ENCODE measurements at regions not wholly inside any gene's neighbourhood (a gene's known extent, or its start where the extent isn't known, plus 50 kb on each side); places are given as distances from the start of the nearest gene placed in this dataset.

DNA sequence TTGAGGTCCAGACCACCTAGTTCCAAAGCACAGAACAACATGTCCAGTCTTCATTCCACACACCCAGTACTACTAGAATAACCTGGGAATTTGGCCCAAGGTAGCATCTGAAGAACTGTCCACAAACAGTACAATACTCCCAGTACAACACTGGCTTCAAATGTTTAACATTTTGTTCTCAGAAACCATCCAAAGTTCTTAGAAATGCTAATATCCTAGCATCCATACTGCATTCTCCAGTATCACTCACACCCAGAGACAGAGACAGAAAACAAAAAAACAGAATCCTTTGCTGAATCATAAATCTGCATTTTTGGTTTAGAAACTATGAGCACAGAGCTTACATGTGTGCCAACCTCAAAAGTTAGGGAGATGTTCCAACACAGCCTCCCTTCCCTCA is 490.8 kb downstream of the FOXO1 start:
- no peaks in the 10 kb centered on the region for H3K27me3 ChIP-seq (ENCODE audit: insufficient read depth in 3 of 3, low read length in 2 of 3)
- no peak overlapping the region for H3K4me3 ChIP-seq
- H3K4me1 ChIP-seq, result no peaks in the 10 kb centered on the region
- peak in 1 of 4 donors; percentile 51 for ATAC-seq
- peaks cover 0 to 3% of the 10 kb centered on the region in 2 donors for H3K36me3 ChIP-seq (ENCODE audit: insufficient read depth in 1 of 2, low read depth in 1 of 2)
- TF ChIP-seq, protein P1, sequence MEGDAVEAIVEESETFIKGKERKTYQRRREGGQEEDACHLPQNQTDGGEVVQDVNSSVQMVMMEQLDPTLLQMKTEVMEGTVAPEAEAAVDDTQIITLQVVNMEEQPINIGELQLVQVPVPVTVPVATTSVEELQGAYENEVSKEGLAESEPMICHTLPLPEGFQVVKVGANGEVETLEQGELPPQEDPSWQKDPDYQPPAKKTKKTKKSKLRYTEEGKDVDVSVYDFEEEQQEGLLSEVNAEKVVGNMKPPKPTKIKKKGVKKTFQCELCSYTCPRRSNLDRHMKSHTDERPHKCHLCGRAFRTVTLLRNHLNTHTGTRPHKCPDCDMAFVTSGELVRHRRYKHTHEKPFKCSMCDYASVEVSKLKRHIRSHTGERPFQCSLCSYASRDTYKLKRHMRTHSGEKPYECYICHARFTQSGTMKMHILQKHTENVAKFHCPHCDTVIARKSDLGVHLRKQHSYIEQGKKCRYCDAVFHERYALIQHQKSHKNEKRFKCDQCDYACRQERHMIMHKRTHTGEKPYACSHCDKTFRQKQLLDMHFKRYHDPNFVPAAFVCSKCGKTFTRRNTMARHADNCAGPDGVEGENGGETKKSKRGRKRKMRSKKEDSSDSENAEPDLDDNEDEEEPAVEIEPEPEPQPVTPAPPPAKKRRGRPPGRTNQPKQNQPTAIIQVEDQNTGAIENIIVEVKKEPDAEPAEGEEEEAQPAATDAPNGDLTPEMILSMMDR (IDR thresholded peaks at IDR 0.05), result no peak
- H3K9me3 ChIP-seq, result no peaks in the 10 kb centered on the region
- H3K27ac ChIP-seq, result no peak overlapping the region
- intact Hi-C loops (cut with DNase I), result no loop called here
- DNase-seq, result no peak

DNA sequence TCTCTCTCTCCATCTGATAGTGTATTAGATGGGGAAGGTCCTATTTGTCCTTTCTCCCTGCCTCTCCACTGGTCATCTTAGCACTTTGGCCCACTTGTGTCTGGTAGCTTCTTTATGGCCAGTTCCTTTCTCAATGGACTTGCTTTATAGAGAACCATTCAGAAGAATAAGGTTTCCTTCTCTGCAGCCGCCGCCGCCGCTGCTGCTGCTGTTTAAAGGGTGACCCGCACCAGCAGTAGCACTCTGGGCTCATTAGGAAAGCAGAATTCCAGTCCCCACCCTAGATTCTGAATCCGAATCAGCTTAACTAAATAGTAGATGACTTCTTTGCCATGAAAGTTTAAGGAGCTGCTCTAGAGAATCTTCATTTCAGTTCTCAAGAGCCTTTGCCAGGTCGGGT is 490.2 kb downstream of the FOXO1 start:
- intact Hi-C loops (cut with DNase I), result no loop called here
- WGBS, 3 donors, result 97 to 99% (median 97%) methylated on average over 7 of the region's 7 CpGs
- H3K36me3 ChIP-seq (ENCODE audit: insufficient read depth in 1 of 2, low read depth in 1 of 2), result peaks cover 0 to 3% of the 10 kb centered on the region in 2 donors

DNA sequence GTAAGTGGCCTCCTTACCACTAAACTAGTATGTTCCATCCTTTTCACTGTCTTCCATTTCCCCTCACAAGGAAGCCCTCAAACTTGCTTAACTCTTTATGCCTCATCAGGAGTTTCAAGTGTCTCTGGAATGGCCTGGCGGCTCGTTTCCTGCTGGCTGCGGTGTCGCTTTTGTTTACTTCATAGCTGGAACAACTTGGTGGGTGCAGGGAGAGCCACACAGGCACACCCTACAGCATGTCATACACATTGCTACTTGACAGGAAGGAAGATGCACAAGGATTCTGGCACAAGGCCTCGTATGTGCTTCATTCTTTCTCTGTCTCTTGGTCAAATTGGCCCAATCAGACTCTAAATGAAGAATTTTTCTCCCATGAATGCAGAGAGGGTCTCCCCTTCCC is 488.3 kb downstream of the FOXO1 start:
- TF ChIP-seq, protein P1 (IDR thresholded peaks at IDR 0.05), result no peak
- H3K4me1 ChIP-seq, result no peaks in the 10 kb centered on the region
- H3K36me3 ChIP-seq (ENCODE audit: insufficient read depth in 1 of 2, low read depth in 1 of 2), result peaks cover 0 to 3% of the 10 kb centered on the region in 2 donors
- no peak for ATAC-seq
- no peaks in the 10 kb centered on the region for H3K27me3 ChIP-seq (ENCODE audit: insufficient read depth in 3 of 3, low read length in 2 of 3)
- DNase-seq, result no peak
- WGBS, 3 donors, result 75 to 86% (median 76%) methylated on average over 5 of the region's 5 CpGs
- no peak overlapping the region for H3K4me3 ChIP-seq
- no peaks in the 10 kb centered on the region for H3K9me3 ChIP-seq
- intact Hi-C loops (cut with DNase I), result no loop called here
- no peak overlapping the region for H3K27ac ChIP-seq

More for the DNA sequence above, 490.2 kb downstream of the FOXO1 start:
- ATAC-seq (no peak), DNase-seq (no peak)
- Histone ChIP-seq H3K27ac (no peak overlapping the region), H3K4me1 (no peaks in the 10 kb centered on the region), H3K9me3 (no peaks in the 10 kb centered on the region), H3K27me3 (ENCODE audit: insufficient read depth in 3 of 3, low read length in 2 of 3) (no peaks in the 10 kb centered on the region), H3K4me3 (no peak overlapping the region)
- TF ChIP-seq, protein P1 (IDR thresholded peaks at IDR 0.05), result no peak

DNA sequence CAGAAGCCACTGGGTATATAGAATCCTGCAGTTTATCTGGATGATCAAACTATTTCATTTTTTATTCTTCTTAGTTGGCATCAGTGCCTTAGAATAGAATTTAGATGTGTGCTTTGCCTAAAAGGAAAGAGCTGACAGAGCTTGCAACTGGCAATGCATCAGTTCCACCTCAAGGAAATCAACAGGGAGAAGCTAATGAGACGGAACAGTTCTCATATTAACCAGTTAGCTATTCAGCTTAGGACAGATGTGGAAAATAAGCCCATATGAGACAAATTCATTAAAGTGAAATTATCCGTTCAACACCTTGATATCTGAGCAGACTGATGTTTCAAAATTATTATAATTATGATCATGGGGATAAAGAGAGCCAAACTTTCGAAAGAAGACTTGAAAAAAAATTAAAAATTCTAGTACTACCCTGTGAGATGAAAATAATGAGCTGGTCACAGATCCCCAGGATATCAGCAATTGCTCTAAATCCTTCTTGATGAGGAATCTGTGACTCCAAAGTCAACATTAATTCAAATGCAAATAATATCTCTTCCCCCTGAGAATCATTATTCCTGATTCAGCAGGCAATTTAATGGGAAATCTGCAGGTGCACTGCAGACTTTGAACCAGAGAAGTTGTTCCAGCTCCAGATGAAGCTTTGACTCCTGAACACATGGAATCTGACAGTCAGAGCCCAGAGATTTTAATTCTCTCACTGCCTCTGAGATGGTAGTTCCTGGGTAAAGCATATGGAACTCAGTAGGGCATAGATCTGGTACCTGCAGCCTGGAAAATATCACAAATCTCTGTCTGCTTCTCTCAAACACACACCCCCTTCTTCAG is 486.8 kb downstream of the FOXO1 start:
- intact Hi-C loops (cut with DNase I), result no loop called here
- WGBS, 3 donors, result 81 to 89% (median 85%) methylated on average over 3 of the region's 3 CpGs
- H3K9me3 ChIP-seq, result no peaks in the 10 kb centered on the region
- H3K27ac ChIP-seq, result no peak overlapping the region
- ATAC-seq, result no peak
- H3K36me3 ChIP-seq (ENCODE audit: insufficient read depth in 1 of 2, low read depth in 1 of 2), result peaks cover 0 to 3% of the 10 kb centered on the region in 2 donors
- no peaks in the 10 kb centered on the region for H3K27me3 ChIP-seq (ENCODE audit: insufficient read depth in 3 of 3, low read length in 2 of 3)
- DNase-seq, result no peak
- no peaks in the 10 kb centered on the region for H3K4me1 ChIP-seq
- TF ChIP-seq, protein P1 (IDR thresholded peaks at IDR 0.05), result no peak
- no peak overlapping the region for H3K4me3 ChIP-seq

DNA sequence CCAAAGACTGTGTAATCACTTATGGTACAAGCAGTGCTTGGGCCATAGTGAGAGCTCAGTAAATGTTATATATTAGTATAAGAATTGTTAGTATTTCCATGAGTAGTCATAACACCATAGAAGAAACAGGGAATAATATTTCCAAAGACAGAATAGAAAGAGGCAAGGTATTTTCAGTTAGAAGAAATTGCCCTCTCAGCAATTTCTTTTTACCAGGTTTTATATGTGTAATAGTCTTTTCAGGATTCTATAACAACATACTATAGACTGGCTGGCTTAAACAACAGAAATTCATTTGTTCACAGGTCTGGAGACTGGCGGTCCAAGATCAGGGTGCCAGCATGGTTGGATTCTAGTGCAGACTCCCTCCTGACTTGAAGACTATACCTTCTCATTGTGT is 485.7 kb downstream of the FOXO1 start:
- H3K4me1 ChIP-seq, result no peaks in the 10 kb centered on the region
- peaks cover 0 to 3% of the 10 kb centered on the region in 2 donors for H3K36me3 ChIP-seq (ENCODE audit: insufficient read depth in 1 of 2, low read depth in 1 of 2)
- DNase-seq (no peak), ATAC-seq (no peak)
- H3K4me3 ChIP-seq, result no peak overlapping the region
- H3K9me3 ChIP-seq, result no peaks in the 10 kb centered on the region
- no peaks in the 10 kb centered on the region for H3K27me3 ChIP-seq (ENCODE audit: insufficient read depth in 3 of 3, low read length in 2 of 3)
- intact Hi-C loops (cut with DNase I), result no loop called here
- WGBS, 3 donors, result 96 to 100% (median 97%) methylated on average over 1 of the region's 1 CpG
- H3K27ac ChIP-seq, result no peak overlapping the region
- TF ChIP-seq, protein P1 (IDR thresholded peaks at IDR 0.05), result no peak
